ENCODE measurements at regions not wholly inside any gene's neighbourhood (a gene's known extent, or its start where the extent isn't known, plus 50 kb on each side); places are given as distances from the start of the nearest gene placed in this dataset.

DNA sequence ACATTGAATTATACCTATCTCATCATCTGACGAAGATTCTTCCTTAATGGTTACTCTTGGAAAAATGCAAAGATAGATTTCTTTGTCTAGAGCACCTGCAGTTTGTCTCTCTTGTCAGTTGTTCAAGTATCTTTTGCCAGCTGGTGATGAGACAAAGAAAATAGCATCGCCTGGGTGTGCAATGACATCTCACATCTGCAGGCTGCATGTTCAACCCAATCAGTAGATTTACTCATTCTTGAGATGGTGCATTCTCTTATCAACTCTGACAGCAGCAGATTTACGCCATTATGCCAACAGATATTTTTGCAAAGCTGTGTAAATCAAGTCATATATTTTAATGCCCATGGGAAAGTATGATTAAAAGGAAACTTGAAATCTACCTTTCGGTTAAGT is 164.6 kb upstream of the PDGFD start:
- 51 to 74% (median 60%) methylated on average over 4 of the region's 4 CpGs for WGBS, 3 donors
- no peak overlapping the region for H3K4me3 ChIP-seq
- H3K27ac ChIP-seq, result no peak overlapping the region
- no peaks in the 10 kb centered on the region for H3K4me1 ChIP-seq (ENCODE audit: insufficient read depth)
- H3K36me3 ChIP-seq, result no peaks in the 10 kb centered on the region
- no peak for DNase-seq
- H3K27me3 ChIP-seq, result no peaks in the 10 kb centered on the region
- intact Hi-C loops (cut with DNase I), result no loop called here
- no peaks in the 10 kb centered on the region for H3K9me3 ChIP-seq
- no peak for TF ChIP-seq EP300 (IDR thresholded peaks at IDR 0.05)
- no peak for TF ChIP-seq POLR2A (IDR thresholded peaks at IDR 0.05)
- TF ChIP-seq, protein P1, sequence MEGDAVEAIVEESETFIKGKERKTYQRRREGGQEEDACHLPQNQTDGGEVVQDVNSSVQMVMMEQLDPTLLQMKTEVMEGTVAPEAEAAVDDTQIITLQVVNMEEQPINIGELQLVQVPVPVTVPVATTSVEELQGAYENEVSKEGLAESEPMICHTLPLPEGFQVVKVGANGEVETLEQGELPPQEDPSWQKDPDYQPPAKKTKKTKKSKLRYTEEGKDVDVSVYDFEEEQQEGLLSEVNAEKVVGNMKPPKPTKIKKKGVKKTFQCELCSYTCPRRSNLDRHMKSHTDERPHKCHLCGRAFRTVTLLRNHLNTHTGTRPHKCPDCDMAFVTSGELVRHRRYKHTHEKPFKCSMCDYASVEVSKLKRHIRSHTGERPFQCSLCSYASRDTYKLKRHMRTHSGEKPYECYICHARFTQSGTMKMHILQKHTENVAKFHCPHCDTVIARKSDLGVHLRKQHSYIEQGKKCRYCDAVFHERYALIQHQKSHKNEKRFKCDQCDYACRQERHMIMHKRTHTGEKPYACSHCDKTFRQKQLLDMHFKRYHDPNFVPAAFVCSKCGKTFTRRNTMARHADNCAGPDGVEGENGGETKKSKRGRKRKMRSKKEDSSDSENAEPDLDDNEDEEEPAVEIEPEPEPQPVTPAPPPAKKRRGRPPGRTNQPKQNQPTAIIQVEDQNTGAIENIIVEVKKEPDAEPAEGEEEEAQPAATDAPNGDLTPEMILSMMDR (IDR thresholded peaks at IDR 0.05), result no peak

DNA sequence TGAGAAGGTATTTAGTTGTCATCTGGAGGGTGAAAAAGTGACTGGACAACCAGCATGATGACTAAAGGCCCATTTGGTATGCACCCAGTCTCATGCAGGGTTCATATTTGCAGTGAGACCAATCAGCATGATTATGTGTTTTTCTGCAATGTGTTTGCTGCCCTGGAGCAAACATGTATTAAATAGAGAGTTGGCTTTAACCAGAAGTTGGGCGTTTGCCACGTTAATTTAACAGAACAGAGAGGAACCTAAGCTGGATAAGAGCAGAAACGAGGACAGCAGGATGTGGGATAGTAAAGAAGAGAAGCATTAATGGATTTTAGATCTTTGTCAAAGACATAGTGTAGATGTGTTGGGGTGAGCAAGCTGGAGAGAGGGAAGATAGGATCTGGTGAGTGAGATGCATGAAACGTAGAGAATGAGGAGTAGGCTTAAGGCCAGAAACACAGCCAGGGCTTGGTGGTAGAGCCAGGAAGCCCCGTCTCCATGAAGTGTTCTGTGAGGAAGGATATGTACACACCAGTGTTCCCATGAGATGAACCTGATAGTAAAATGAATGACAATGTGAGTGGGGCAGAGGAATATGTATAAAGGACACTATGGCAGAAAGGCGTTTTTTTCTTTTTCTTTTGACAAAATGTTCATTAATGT is 164.0 kb upstream of the PDGFD start:
- Histone ChIP-seq H3K27ac (no peak overlapping the region), H3K9me3 (no peaks in the 10 kb centered on the region), H3K36me3 (no peaks in the 10 kb centered on the region), H3K27me3 (no peaks in the 10 kb centered on the region), H3K4me3 (no peak overlapping the region), H3K4me1 (ENCODE audit: insufficient read depth) (no peaks in the 10 kb centered on the region)
- TF ChIP-seq EP300 (IDR thresholded peaks at IDR 0.05), result no peak
- no peak for TF ChIP-seq POLR2A (IDR thresholded peaks at IDR 0.05)
- TF ChIP-seq, protein P1 (IDR thresholded peaks at IDR 0.05), result no peak
- 41 to 62% (median 52%) methylated on average over 6 of the region's 6 CpGs for WGBS, 3 donors
- DNase-seq, result no peak
- intact Hi-C loops (cut with DNase I), result no loop called here

DNA sequence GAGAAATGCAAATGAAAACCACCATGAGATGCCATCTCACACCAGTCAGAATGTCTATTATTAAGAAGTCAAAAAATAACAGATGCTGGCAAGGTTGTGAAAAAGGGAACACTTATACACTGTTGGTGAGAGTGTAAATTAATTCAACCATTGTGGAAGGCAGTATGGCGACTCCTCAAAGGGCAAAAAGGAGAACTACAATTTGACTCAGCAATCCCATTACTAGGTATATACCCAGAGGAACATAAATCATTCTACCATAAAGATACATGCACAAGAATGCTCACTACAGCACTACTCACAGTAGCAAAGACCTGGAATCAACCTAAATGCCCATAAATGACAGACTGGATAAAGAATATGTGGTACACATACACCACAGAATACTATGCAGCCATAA is 161.1 kb upstream of the PDGFD start:
- intact Hi-C loops (cut with DNase I), result no loop called here
- no peaks in the 10 kb centered on the region for H3K36me3 ChIP-seq
- H3K9me3 ChIP-seq, result no peaks in the 10 kb centered on the region
- H3K27me3 ChIP-seq, result no peaks in the 10 kb centered on the region
- DNase-seq, result no peak
- H3K4me1 ChIP-seq (ENCODE audit: insufficient read depth), result no peaks in the 10 kb centered on the region
- H3K4me3 ChIP-seq, result no peak overlapping the region
- WGBS, 3 donors, result 93 to 98% (median 97%) methylated on average over 1 of the region's 1 CpG
- no peak overlapping the region for H3K27ac ChIP-seq
- TF ChIP-seq POLR2A (IDR thresholded peaks at IDR 0.05) (no peak), EP300 (IDR thresholded peaks at IDR 0.05) (no peak)
- TF ChIP-seq, protein P1 (IDR thresholded peaks at IDR 0.05), result no peak

DNA sequence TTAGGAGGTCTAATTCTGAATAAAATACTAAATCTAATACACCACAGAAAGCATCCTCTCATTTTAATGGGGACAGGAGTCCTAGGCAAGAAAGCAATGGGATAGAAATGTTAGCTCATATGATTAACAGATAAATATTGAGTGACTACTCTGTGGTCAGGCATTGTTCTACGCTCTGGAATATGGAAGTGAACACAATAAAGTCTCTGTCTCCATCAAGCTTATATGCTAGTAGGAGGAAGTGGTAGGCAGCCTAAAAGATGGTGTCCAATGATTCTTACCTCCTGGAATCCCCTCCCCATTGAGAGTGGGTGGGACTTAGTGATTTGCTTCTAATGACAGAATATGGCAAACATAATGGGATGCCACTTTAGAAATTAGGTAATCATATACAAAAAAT is 160.3 kb upstream of the PDGFD start:
- Histone ChIP-seq H3K36me3 (no peaks in the 10 kb centered on the region), H3K27me3 (no peaks in the 10 kb centered on the region), H3K4me3 (no peak overlapping the region), H3K9me3 (no peaks in the 10 kb centered on the region), H3K27ac (no peak overlapping the region), H3K4me1 (ENCODE audit: insufficient read depth) (no peaks in the 10 kb centered on the region)
- WGBS, 3 donors, result 94% methylated on average over 1 of the region's 1 CpG
- TF ChIP-seq EP300 (IDR thresholded peaks at IDR 0.05) (no peak), POLR2A (IDR thresholded peaks at IDR 0.05) (no peak)
- TF ChIP-seq, protein P1 (IDR thresholded peaks at IDR 0.05), result no peak
- no peak for DNase-seq
- intact Hi-C loops (cut with DNase I), result no loop called here

Data from ovary (tissue), 7 donors.